Neural cell (in vitro differentiated cells): ENCODE measurements at regions not wholly inside any gene's neighbourhood (a gene's known extent, or its start where the extent isn't known, plus 50 kb on each side); places are given as distances from the start of the nearest gene placed in this dataset.

ENCODE experiments used
- H2AFZ ChIP-seq: fragments of 200-600, 300-800 bp; sonication (generic), shearing (Covaris generic); 2 replicates; pipeline ENCODE4 v1.6.0; 2014; ENCODE audit warnings: low read depth, mild to moderate bottlenecking, antibody characterized with exemption, low read length, moderate library complexity
- H3F3A ChIP-seq: fragments of 200-600 bp; shearing (Covaris generic); 2 replicates; pipeline ENCODE4 v1.6.1; 2016; ENCODE audit warnings: mild to moderate bottlenecking, moderate library complexity, mixed read lengths, antibody characterized with exemption, low read length; ENCODE audit not compliant: insufficient read depth, poor library complexity, severe bottlenecking
- H3K27ac ChIP-seq: fragments of 200-600, 300-800 bp; sonication (generic), shearing (Covaris generic); 2 replicates; pipeline ENCODE4 v1.5.1; 2014; ENCODE audit warnings: mild to moderate bottlenecking, low read length, moderate library complexity
- H3K27me3 ChIP-seq: fragments of 300-800, 200-600 bp; sonication (generic), shearing (Covaris generic); 2 replicates; pipeline ENCODE4 v1.6.0; 2014; ENCODE audit warnings: mild to moderate bottlenecking, low read depth, low read length, moderate library complexity; ENCODE audit not compliant: insufficient read depth
- H3K36me3 ChIP-seq: fragments of 300-800, 200-600 bp; sonication (generic), shearing (Covaris generic); 2 replicates; pipeline ENCODE4 v1.5.1; 2014; ENCODE audit warnings: mild to moderate bottlenecking, antibody characterized with exemption, low read length, moderate library complexity; ENCODE audit not compliant: insufficient read depth
- H3K4me2 ChIP-seq: fragments of 300-800, 200-600 bp; sonication (generic), shearing (Covaris generic); 2 replicates; pipeline ENCODE4 v1.6.0; 2014; ENCODE audit warnings: mild to moderate bottlenecking, low read length
- H3K4me3 ChIP-seq: fragments of 300-800, 200-600 bp; sonication (generic), shearing (Covaris generic); 2 replicates; pipeline ENCODE4 v1.5.1; 2014; ENCODE audit warnings: mild to moderate bottlenecking, low read length, moderate library complexity
- H3K79me2 ChIP-seq: fragments of 200-600 bp; shearing (Covaris generic); replicated peaks from 2 replicates; pipeline ENCODE4 v1.6.0; 2014; ENCODE audit warnings: mild to moderate bottlenecking, low read length, moderate library complexity; ENCODE audit not compliant: insufficient read depth
- H3K9ac ChIP-seq: fragments of 300-800, 200-600 bp; sonication (generic), shearing (Covaris generic); 2 replicates; pipeline ENCODE4 v1.6.1; 2016; ENCODE audit warnings: mild to moderate bottlenecking, low read length, mixed read lengths
- H3K9me2 ChIP-seq: fragments of 200-600 bp; shearing (Covaris generic); 2 replicates; pipeline ENCODE4 v1.6.1; 2016; ENCODE audit warnings: mild to moderate bottlenecking, low read length, mixed read lengths; ENCODE audit not compliant: insufficient read depth
- H3K9me3 ChIP-seq: fragments of 200-600, 300-800 bp; sonication (generic), shearing (Covaris generic); 2 replicates; pipeline ENCODE4 v1.6.1; 2016; ENCODE audit warnings: mild to moderate bottlenecking, mixed run types, low read length, moderate library complexity, mixed read lengths
- H4K20me1 ChIP-seq: fragments of 200-600 bp; shearing (Covaris generic); 2 replicates; pipeline ENCODE4 v1.6.1; 2016; ENCODE audit warnings: mild to moderate bottlenecking, mixed run types; ENCODE audit not compliant: insufficient read depth
- CTCF ChIP-seq: fragments of 450-650 bp; IDR thresholded peaks from 2 replicates; pipeline ENCODE4 v1.5.1; 2014; ENCODE audit warnings: antibody characterized with exemption, mild to moderate bottlenecking, moderate library complexity; ENCODE audit not compliant: poor library complexity, severe bottlenecking
- EP300 ChIP-seq: fragments of 450-650 bp; conservative IDR thresholded peaks from 2 replicates; pipeline ENCODE4 v1.6.1; 2014; ENCODE audit warnings: antibody characterized with exemption, mild to moderate bottlenecking, moderate library complexity; ENCODE audit not compliant: poor library complexity, severe bottlenecking
- EZH2 ChIP-seq: fragments of 200-600, 300-800 bp; shearing (Covaris generic), sonication (generic); IDR thresholded peaks from 2 replicates; pipeline ENCODE4 v1.6.1; 2014; ENCODE audit warnings: antibody characterized with exemption, low read length, borderline replicate concordance, mild to moderate bottlenecking; ENCODE audit not compliant: insufficient read depth, poor library complexity, severe bottlenecking
- MXI1 ChIP-seq: fragments of 450-650 bp; conservative IDR thresholded peaks from 2 replicates; pipeline ENCODE4 v1.6.1; 2014; ENCODE audit warnings: antibody characterized with exemption, mild to moderate bottlenecking; ENCODE audit not compliant: poor library complexity, severe bottlenecking
- POLR2AphosphoS5 ChIP-seq: IDR thresholded peaks from 2 replicates; pipeline ENCODE4 v1.6.1; 2012
- RAD21 ChIP-seq: fragments of 450-650 bp; conservative IDR thresholded peaks from 2 replicates; pipeline ENCODE4 v1.6.1; 2014; ENCODE audit warnings: antibody characterized with exemption, mild to moderate bottlenecking, moderate library complexity
- REST ChIP-seq: IDR thresholded peaks from 2 replicates; pipeline ENCODE4 v1.6.1; 2012; ENCODE audit warnings: borderline replicate concordance
- SMC3 ChIP-seq: fragments of 450-650 bp; conservative IDR thresholded peaks from 2 replicates; pipeline ENCODE4 v1.6.1; 2014; ENCODE audit warnings: antibody characterized with exemption, mild to moderate bottlenecking, moderate library complexity; ENCODE audit not compliant: poor library complexity
- TAF1 ChIP-seq: IDR thresholded peaks from 2 replicates; pipeline ENCODE4 v1.6.1; 2012; ENCODE audit warnings: low read depth

- no peak overlapping the region for H3K4me3 ChIP-seq
- H3K9ac ChIP-seq = no peak overlapping the region
- TF ChIP-seq EZH2 (no peak), REST (no peak), POLR2AphosphoS5 (no peak), MXI1 (no peak), RAD21 (no peak), SMC3 (no peak), TAF1 (no peak), EP300 (no peak), CTCF (no peak)
- no peaks in the 10 kb centered on the region for H3K9me3 ChIP-seq
- no peak overlapping the region for H3K27ac ChIP-seq
- H3K79me2 ChIP-seq = no peaks in the 10 kb centered on the region
- no peaks in the 10 kb centered on the region for H3K27me3 ChIP-seq
- no peaks in the 10 kb centered on the region for H3K9me2 ChIP-seq
- H2AFZ ChIP-seq = no peak overlapping the region
- no peaks in the 10 kb centered on the region for H3F3A ChIP-seq
- no peaks in the 10 kb centered on the region for H3K36me3 ChIP-seq
- H3K4me2 ChIP-seq = no peak overlapping the region
- H4K20me1 ChIP-seq = no peaks in the 10 kb centered on the region
Measured at GRCh38 chr9:136597965-136598364, 52.1 kb upstream of the NOTCH1 start.

GRCh38 chr9:136597141-136597885, 51.5 kb upstream of the NOTCH1 start:
- H4K20me1 ChIP-seq = no peaks in the 10 kb centered on the region
- no peaks in the 10 kb centered on the region for H3K27me3 ChIP-seq
- no peak overlapping the region for H3K4me2 ChIP-seq
- no peak overlapping the region for H3K4me3 ChIP-seq
- no peak overlapping the region for H3K9ac ChIP-seq
- H3K27ac ChIP-seq = no peak overlapping the region
- H3K9me3 ChIP-seq = no peaks in the 10 kb centered on the region
- no peak for TF ChIP-seq TAF1
- TF ChIP-seq CTCF = no peak
- no peak for TF ChIP-seq POLR2AphosphoS5
- TF ChIP-seq EP300 = no peak
- no peak for TF ChIP-seq REST
- TF ChIP-seq RAD21 = no peak
- no peak for TF ChIP-seq SMC3
- no peak for TF ChIP-seq MXI1
- no peak for TF ChIP-seq EZH2
- no peaks in the 10 kb centered on the region for H3K9me2 ChIP-seq
- no peaks in the 10 kb centered on the region for H3K36me3 ChIP-seq
- no peak overlapping the region for H2AFZ ChIP-seq
- no peaks in the 10 kb centered on the region for H3K79me2 ChIP-seq
- H3F3A ChIP-seq = no peaks in the 10 kb centered on the region
